NCI-H128 (cell line): ENCODE measurements at regions not wholly inside any gene's neighbourhood (a gene's known extent, or its start where the extent isn't known, plus 50 kb on each side); places are given as distances from the start of the nearest gene placed in this dataset.

ENCODE experiments used
- DNase-seq: peaks from one replicate; lab custom pipeline; 2025; ENCODE audit not compliant: unreplicated experiment; lab: John Stamatoyannopoulos, UW

GRCh38 chr3:124273651-124274050 lies 281.7 kb upstream of the ROPN1 start:
- DNase-seq = no peak

GRCh38 chr3:124274051-124274450 lies 282.1 kb upstream of the ROPN1 start:
- DNase-seq = no peak

- DNase-seq = no peak
Measured at GRCh38 chr3:124275412-124275811, 283.5 kb upstream of the ROPN1 start.

GRCh38 chr3:124276133-124276532 lies 284.2 kb upstream of the ROPN1 start:
- DNase-seq = no peak

- no peak for DNase-seq
Measured at GRCh38 chr3:124276539-124277143, 284.7 kb upstream of the ROPN1 start.

- no peak for DNase-seq
Measured at GRCh38 chr3:124277144-124277890, 285.4 kb upstream of the ROPN1 start.

- no peak for DNase-seq
Measured at GRCh38 chr3:124281453-124282316, 289.8 kb upstream of the ROPN1 start.

- no peak for DNase-seq
Measured at GRCh38 chr3:124282751-124283651, 291.1 kb upstream of the ROPN1 start.

GRCh38 chr3:124283652-124284023 lies 291.7 kb upstream of the ROPN1 start:
- DNase-seq = no peak

- DNase-seq = no peak
Measured at GRCh38 chr3:124288996-124289395, 297.1 kb upstream of the ROPN1 start.

- DNase-seq = no peak
Measured at GRCh38 chr3:124291008-124291407, 299.1 kb upstream of the ROPN1 start.

- DNase-seq = no peak
Measured at GRCh38 chr3:124292329-124292728, 300.4 kb upstream of the ROPN1 start.

GRCh38 chr3:124293584-124293983 lies 301.7 kb upstream of the ROPN1 start:
- no peak for DNase-seq

- no peak for DNase-seq
Measured at GRCh38 chr3:124295362-124295761, 303.4 kb upstream of the ROPN1 start.

- no peak for DNase-seq
Measured at GRCh38 chr3:124296406-124296805, 304.5 kb upstream of the ROPN1 start.

- DNase-seq = no peak
Measured at GRCh38 chr3:124297062-124297980, 305.4 kb upstream of the ROPN1 start.

GRCh38 chr3:124298301-124298700 lies 306.4 kb upstream of the ROPN1 start:
- no peak for DNase-seq

- no peak for DNase-seq
Measured at GRCh38 chr3:124298951-124299350, 307.0 kb upstream of the ROPN1 start.

GRCh38 chr3:124299831-124300230 lies 307.9 kb upstream of the ROPN1 start:
- DNase-seq = no peak

- DNase-seq = no peak
Measured at GRCh38 chr3:124300416-124300815, 308.5 kb upstream of the ROPN1 start.
